ENCODE measurements at regions not wholly inside any gene's neighbourhood (a gene's known extent, or its start where the extent isn't known, plus 50 kb on each side); places are given as distances from the start of the nearest gene placed in this dataset.

GRCh38 chr13:60772726-60773125 lies 375.7 kb downstream of the TDRD3 start:
- no peaks in the 10 kb centered on the region for H3K4me1 ChIP-seq
- no peak overlapping the region for H3K27ac ChIP-seq
- H3K36me3 ChIP-seq, result no peaks in the 10 kb centered on the region
- H3K9me3 ChIP-seq, result no peaks in the 10 kb centered on the region
- intact Hi-C loops (cut with DNase I; ENCODE audit: low total_unique reads), result no loop called here
- H3K4me3 ChIP-seq, result no peak overlapping the region
- in situ Hi-C loops (cut with MboI; ENCODE audit: low pct_ligation_motif_present in 1 of 4, low pct_unique_long_range_greater_than_20kb in 1 of 4, low sequenced_read_pairs in 3 of 4), result no loop called here
- no peak for TF ChIP-seq POLR2AphosphoS5 (IDR thresholded peaks at IDR 0.05)
- no peak for TF ChIP-seq POLR2A (IDR thresholded peaks at IDR 0.05)
- no peak for DNase-seq
- no peaks in the 10 kb centered on the region for H3K27me3 ChIP-seq

- Histone ChIP-seq H3K9me3 (no peaks in the 10 kb centered on the region), H3K4me1 (no peaks in the 10 kb centered on the region), H3K36me3 (no peaks in the 10 kb centered on the region), H3K27ac (no peak overlapping the region), H3K4me3 (no peak overlapping the region), H3K27me3 (no peaks in the 10 kb centered on the region)
- intact Hi-C loops (cut with DNase I; ENCODE audit: low total_unique reads) (no loop called here), in situ Hi-C loops (cut with MboI; ENCODE audit: low pct_ligation_motif_present in 1 of 4, low pct_unique_long_range_greater_than_20kb in 1 of 4, low sequenced_read_pairs in 3 of 4) (no loop called here)
- TF ChIP-seq CTCF (IDR thresholded peaks at IDR 0.05) (no peak), EP300 (IDR thresholded peaks at IDR 0.05; ENCODE audit: low read depth) (no peak), POLR2AphosphoS5 (IDR thresholded peaks at IDR 0.05) (no peak), POLR2A (IDR thresholded peaks at IDR 0.05) (no peak)
- DNase-seq, result no peak
- 52 to 63% methylated on average over 4 to 5 of the region's 5 CpGs for WGBS, 2 donors (ENCODE audit: low coverage in 1 of 2)
Measured at GRCh38 chr13:60765700-60766411, 368.8 kb downstream of the TDRD3 start.

- Histone ChIP-seq H3K27ac (no peak overlapping the region), H3K4me3 (no peak overlapping the region), H3K9me3 (no peaks in the 10 kb centered on the region), H3K36me3 (no peaks in the 10 kb centered on the region), H3K4me1 (no peaks in the 10 kb centered on the region), H3K27me3 (no peaks in the 10 kb centered on the region)
- in situ Hi-C loops (cut with MboI; ENCODE audit: low pct_ligation_motif_present in 1 of 4, low pct_unique_long_range_greater_than_20kb in 1 of 4, low sequenced_read_pairs in 3 of 4) (no loop called here), intact Hi-C loops (cut with DNase I; ENCODE audit: low total_unique reads) (no loop called here)
- 18 to 19% methylated on average over 7 to 9 of the region's 9 CpGs for WGBS, 2 donors (ENCODE audit: low coverage in 1 of 2)
- TF ChIP-seq POLR2A (IDR thresholded peaks at IDR 0.05), result no peak
- TF ChIP-seq POLR2AphosphoS5 (IDR thresholded peaks at IDR 0.05), result no peak
- TF ChIP-seq EP300 (IDR thresholded peaks at IDR 0.05; ENCODE audit: low read depth), result no peak
- no peak for TF ChIP-seq CTCF (IDR thresholded peaks at IDR 0.05)
- no peak for DNase-seq
Measured at GRCh38 chr13:60759499-60759898, 362.5 kb downstream of the TDRD3 start.

- WGBS, 2 donors (ENCODE audit: low coverage in 1 of 2), result 55% methylated on average over 1 of the region's 1 CpG; no CpG with 5 or more reads in 1 of the 2 donors
- Histone ChIP-seq H3K27ac (no peak overlapping the region), H3K4me3 (no peak overlapping the region), H3K27me3 (no peaks in the 10 kb centered on the region), H3K4me1 (no peaks in the 10 kb centered on the region), H3K36me3 (no peaks in the 10 kb centered on the region), H3K9me3 (no peaks in the 10 kb centered on the region)
- in situ Hi-C loops (cut with MboI; ENCODE audit: low pct_ligation_motif_present in 1 of 4, low pct_unique_long_range_greater_than_20kb in 1 of 4, low sequenced_read_pairs in 3 of 4), result no loop called here
- TF ChIP-seq EP300 (IDR thresholded peaks at IDR 0.05; ENCODE audit: low read depth) (no peak), CTCF (IDR thresholded peaks at IDR 0.05) (no peak), POLR2AphosphoS5 (IDR thresholded peaks at IDR 0.05) (no peak), POLR2A (IDR thresholded peaks at IDR 0.05) (no peak)
- DNase-seq, result no peak
- intact Hi-C loops (cut with DNase I; ENCODE audit: low total_unique reads), result no loop called here
Measured at GRCh38 chr13:60758637-60759036, 361.6 kb downstream of the TDRD3 start.

Measured in transverse colon (tissue), 4 donors.